HEK293T (cell line): ENCODE measurements at regions not wholly inside any gene's neighbourhood (a gene's known extent, or its start where the extent isn't known, plus 50 kb on each side); places are given as distances from the start of the nearest gene placed in this dataset.

ENCODE experiments used
- ARNT ChIP-seq: fragments of 450-650 bp; IDR thresholded peaks from 2 replicates; pipeline ENCODE4 v1.6.1; 2017; ENCODE audit warnings: mild to moderate bottlenecking
- BHLHE40 ChIP-seq: fragments of 450-650 bp; IDR thresholded peaks from 2 replicates; pipeline ENCODE4 v1.6.1; 2016; ENCODE audit warnings: mild to moderate bottlenecking, moderate library complexity, borderline replicate concordance
- CTBP1 ChIP-seq: fragments of 450-650 bp; IDR thresholded peaks from 2 replicates; pipeline ENCODE4 v1.6.1; 2016; ENCODE audit warnings: borderline replicate concordance
- FOXK2 ChIP-seq: fragments of 450-650 bp; IDR thresholded peaks from 2 replicates; pipeline ENCODE4 v1.6.1; 2016; ENCODE audit warnings: mild to moderate bottlenecking
- FOXM1 ChIP-seq: fragments of 450-650 bp; IDR thresholded peaks from 2 replicates; pipeline ENCODE4 v1.6.1; 2017; ENCODE audit warnings: mild to moderate bottlenecking, borderline replicate concordance
- HDGF ChIP-seq: fragments of 450-650 bp; IDR thresholded peaks from 2 replicates; pipeline ENCODE4 v1.6.1; 2017; ENCODE audit warnings: antibody characterized with exemption, borderline replicate concordance
- L3MBTL2 ChIP-seq: fragments of 450-650 bp; conservative IDR thresholded peaks from 2 replicates; pipeline ENCODE4 v1.6.1; 2016; ENCODE audit warnings: mild to moderate bottlenecking
- LEF1 ChIP-seq: fragments of 450-650 bp; IDR thresholded peaks from 2 replicates; pipeline ENCODE4 v1.6.1; 2017; ENCODE audit warnings: mild to moderate bottlenecking, borderline replicate concordance
- NFRKB ChIP-seq: fragments of 450-650 bp; IDR thresholded peaks from 2 replicates; pipeline ENCODE4 v1.6.1; 2016; ENCODE audit warnings: mild to moderate bottlenecking, moderate library complexity
- SP1 ChIP-seq: fragments of 450-650 bp; IDR thresholded peaks from 2 replicates; pipeline ENCODE4 v1.6.1; 2017
- SUZ12 ChIP-seq: fragments of 450-650 bp; IDR thresholded peaks from 2 replicates; pipeline ENCODE4 v1.6.1; 2016; ENCODE audit warnings: mild to moderate bottlenecking
- TARDBP ChIP-seq: fragments of 450-650 bp; IDR thresholded peaks from 2 replicates; pipeline ENCODE4 v1.6.1; 2016
- ZNF384 ChIP-seq: fragments of 450-650 bp; IDR thresholded peaks from 2 replicates; pipeline ENCODE4 v1.6.1; 2016
- TF ChIP-seq, protein P1 (sequence below): fragments of 450-650 bp; IDR thresholded peaks from 2 replicates; pipeline ENCODE4 v1.6.1; 2016

DNA sequence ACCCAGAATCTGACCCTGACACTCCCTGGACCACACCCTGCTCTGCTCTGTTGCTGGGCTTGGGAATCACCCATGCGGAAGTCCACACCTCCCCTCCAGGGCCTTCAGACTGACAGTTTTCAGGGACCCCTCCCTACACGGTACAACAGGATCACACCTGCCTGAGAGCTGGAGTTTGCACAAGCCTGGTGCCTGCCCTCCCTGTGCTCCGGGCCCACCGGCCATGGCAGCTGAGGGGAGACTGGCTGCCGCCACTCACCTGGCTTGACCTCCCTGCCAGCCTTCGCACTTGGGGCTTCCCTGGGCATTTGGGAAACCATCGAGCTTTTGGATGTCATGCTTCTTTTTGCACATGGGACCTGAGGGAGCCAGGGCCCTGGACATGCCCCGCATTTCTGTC is 95.9 kb upstream of the ANKRD34C start:
- TF ChIP-seq SUZ12 (no peak), FOXM1 (no peak), LEF1 (no peak), CTBP1 (no peak), BHLHE40 (no peak), FOXK2 (no peak), TARDBP (no peak), ZNF384 (no peak), L3MBTL2 (no peak), ARNT (no peak), SP1 (no peak), NFRKB (no peak), HDGF (no peak)
- TF ChIP-seq, protein P1, sequence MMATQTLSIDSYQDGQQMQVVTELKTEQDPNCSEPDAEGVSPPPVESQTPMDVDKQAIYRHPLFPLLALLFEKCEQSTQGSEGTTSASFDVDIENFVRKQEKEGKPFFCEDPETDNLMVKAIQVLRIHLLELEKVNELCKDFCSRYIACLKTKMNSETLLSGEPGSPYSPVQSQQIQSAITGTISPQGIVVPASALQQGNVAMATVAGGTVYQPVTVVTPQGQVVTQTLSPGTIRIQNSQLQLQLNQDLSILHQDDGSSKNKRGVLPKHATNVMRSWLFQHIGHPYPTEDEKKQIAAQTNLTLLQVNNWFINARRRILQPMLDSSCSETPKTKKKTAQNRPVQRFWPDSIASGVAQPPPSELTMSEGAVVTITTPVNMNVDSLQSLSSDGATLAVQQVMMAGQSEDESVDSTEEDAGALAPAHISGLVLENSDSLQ, result no peak
